K562 (cell line): ENCODE measurements at regions not wholly inside any gene's neighbourhood (a gene's known extent, or its start where the extent isn't known, plus 50 kb on each side); places are given as distances from the start of the nearest gene placed in this dataset.

Experiments used
- ATAC-seq: fragments of 200-7000 bp; cut with Tn5 transposase; 3 replicates; pipeline ENCODE4 v1.9.1; 2020; ENCODE audit warnings: moderate library complexity
- BruUV-seq: library from RNA; stranded (reverse); fragments of 400-500 nt; replicated peaks from 2 replicates; lab custom pipeline; 2021; lab: Mats Ljungman, UMichigan
- CTCF ChIA-PET: fragments of 300-600 bp; formaldehyde crosslinking; extraction: SDS; loops from one replicate; lab custom pipeline; 2021; ENCODE audit warnings: low intra/inter-chr PET ratio; lab: Yijun Ruan, JAX
- POLR2A ChIA-PET: fragments of 300-600, 350-650 bp; sonication (Branson Sonifier 250); formaldehyde crosslinking; extraction: SDS; loops from one replicate; lab custom pipeline; 2021; ENCODE audit warnings: antibody characterized with exemption, inconsistent platforms; lab: Yijun Ruan, JAX
- DNase-seq, 4 experiments: peaks; one replicate each; pipeline versions ENCODE4 v3.0.0 to v3.0.0-alpha.2; 2011 to 2018; ENCODE audit warnings: low spot score in 3 of 4, mixed read lengths in 3 of 4; ENCODE audit errors: extremely low read depth in 1 of 4
- FAIRE-seq: peaks from 2 replicates; lab custom pipeline; 2011; peaks lifted over from hg19 to GRCh38; lab: Jason Lieb, UNC
- H2AFZ ChIP-seq: 2 replicates; pipeline ENCODE4 v1.6.0; 2011; ENCODE audit warnings: low read depth, low read length, control low read depth, inconsistent platforms
- H3K27ac ChIP-seq: fragments of 200-600 bp; 3 replicates; pipeline ENCODE4 v1.8.0; 2011; ENCODE audit warnings: low read depth, mild to moderate bottlenecking, control low read depth, inconsistent platforms, low read length, moderate library complexity, mixed read lengths; ENCODE audit errors: extremely low read depth
- H3K27me3 ChIP-seq, 2 experiments: fragments of 300-600 bp in 1 of 2; 2 replicates in 1 of 2; 3 replicates in 1 of 2; pipeline versions ENCODE4 v1.6.0 to v1.8.0; 2011; ENCODE audit warnings: inconsistent platforms in 2 of 2, low read length in 2 of 2, mild to moderate bottlenecking in 1 of 2, mixed read lengths in 1 of 2, moderate library complexity in 1 of 2; ENCODE audit not compliant: control insufficient read depth in 2 of 2, insufficient read depth in 2 of 2
- H3K36me3 ChIP-seq: fragments of 300-600 bp; 3 replicates; pipeline ENCODE4 v1.8.0; 2011; ENCODE audit warnings: mild to moderate bottlenecking, low read length, inconsistent platforms; ENCODE audit not compliant: control insufficient read depth, insufficient read depth
- H3K4me1 ChIP-seq, 2 experiments: fragments of 200-600 bp in 1 of 2; replicated peaks in 1 of 2; 2 replicates in 1 of 2; 3 replicates in 1 of 2; pipeline versions ENCODE4 v1.5.1 to v1.8.0; 2011; ENCODE audit warnings: inconsistent platforms in 2 of 2, low read length in 2 of 2, mild to moderate bottlenecking in 1 of 2, mixed read lengths in 1 of 2, moderate library complexity in 1 of 2; ENCODE audit not compliant: control insufficient read depth in 2 of 2, insufficient read depth in 2 of 2
- H3K4me2 ChIP-seq: 2 replicates; pipeline ENCODE4 v1.6.1; 2011; ENCODE audit warnings: low read length, control low read depth, inconsistent platforms, mixed read lengths; ENCODE audit not compliant: insufficient read depth
- H3K4me3 ChIP-seq: fragments of 200-600 bp; sonication (generic), shearing (Covaris generic); 2 replicates; pipeline ENCODE4 v1.5.1; 2016; ENCODE audit warnings: control low read depth, inconsistent platforms
- H3K79me2 ChIP-seq: fragments of 200-600 bp; 3 replicates; pipeline ENCODE4 v1.8.0; 2011; ENCODE audit warnings: low read length, inconsistent platforms; ENCODE audit not compliant: control insufficient read depth, insufficient read depth
- H3K9ac ChIP-seq, 2 experiments: 2 replicates each; pipeline versions ENCODE4 v1.6.0 to v1.6.1; 2011; ENCODE audit warnings: low read depth in 2 of 2, low read length in 2 of 2, control low read depth in 1 of 2, inconsistent platforms in 1 of 2, mild to moderate bottlenecking in 1 of 2, mixed read lengths in 1 of 2; ENCODE audit not compliant: insufficient read depth in 1 of 2
- H3K9me1 ChIP-seq: one replicate; pipeline ENCODE4 v1.6.0; 2011; ENCODE audit warnings: inconsistent platforms, mild to moderate bottlenecking, low read length, moderate library complexity; ENCODE audit not compliant: control insufficient read depth, insufficient read depth
- H3K9me3 ChIP-seq: replicated peaks from 2 replicates; pipeline ENCODE4 v1.5.1; 2011; ENCODE audit warnings: low read depth, low read length, inconsistent platforms; ENCODE audit not compliant: control insufficient read depth, insufficient read depth
- H4K20me1 ChIP-seq: replicated peaks from 2 replicates; pipeline ENCODE4 v1.6.1; 2011; ENCODE audit warnings: low read length, inconsistent platforms, mixed read lengths; ENCODE audit not compliant: control insufficient read depth, insufficient read depth
- ATF2 ChIP-seq: sonication (generic); formaldehyde crosslinking; IDR thresholded peaks from 2 replicates; pipeline ENCODE4 v1.8.1; 2022; ENCODE audit warnings: missing genetic modification reagents
- BDP1 ChIP-seq: IDR thresholded peaks from 3 replicates; pipeline ENCODE4 v1.6.1; 2011; ENCODE audit not compliant: insufficient read length, insufficient read depth
- CAMTA2 ChIP-seq: fragments of 250-450 bp; sonication (Bioruptor Pico); conservative IDR thresholded peaks from 2 replicates; pipeline ENCODE4 v1.5.1; 2022
- DPF2 ChIP-seq: fragments of 450-650 bp; IDR thresholded peaks from 2 replicates; pipeline ENCODE4 v1.6.1; 2016
- NFYB ChIP-seq: IDR thresholded peaks from 2 replicates; pipeline ENCODE4 v1.6.1; 2011; ENCODE audit warnings: mild to moderate bottlenecking, moderate library complexity; ENCODE audit not compliant: insufficient read length; ENCODE audit errors: extremely low read depth
- NRF1 ChIP-seq, 2 experiments: fragments of 450-650 bp; IDR thresholded peaks in 1 of 2; conservative IDR thresholded peaks in 1 of 2; 2 replicates each; pipeline ENCODE4 v1.6.1; 2014; ENCODE audit warnings: mild to moderate bottlenecking in 2 of 2
- PTTG1 ChIP-seq: fragments of 450-650 bp; IDR thresholded peaks from 2 replicates; pipeline ENCODE4 v1.6.1; 2016; ENCODE audit warnings: low read depth, mild to moderate bottlenecking, missing genetic modification characterization, missing compliant biosample characterization
- RBM34 ChIP-seq: fragments of 200-400 bp; formaldehyde crosslinking; IDR thresholded peaks from 2 replicates; pipeline ENCODE4 v1.6.1; 2018; ENCODE audit warnings: low read length, borderline replicate concordance; ENCODE audit not compliant: insufficient read depth
- SMAD4 ChIP-seq: fragments of 250-450 bp; sonication (Bioruptor Pico); conservative IDR thresholded peaks from 2 replicates; pipeline ENCODE4 v1.8.0; 2021; ENCODE audit warnings: inconsistent platforms, mild to moderate bottlenecking, moderate library complexity
- SMARCA5 ChIP-seq: fragments of 450-650 bp; IDR thresholded peaks from 2 replicates; pipeline ENCODE4 v1.6.1; 2016
- TAF15 ChIP-seq: fragments of 200-400 bp; formaldehyde crosslinking; IDR thresholded peaks from 2 replicates; pipeline ENCODE4 v1.6.1; 2017; ENCODE audit warnings: mild to moderate bottlenecking, low read depth, low read length, moderate library complexity
- TGIF2 ChIP-seq: sonication (generic); formaldehyde crosslinking; IDR thresholded peaks from 2 replicates; pipeline ENCODE4 v1.8.1; 2022; ENCODE audit warnings: mild to moderate bottlenecking, missing genetic modification reagents, moderate library complexity
- ZBTB12 ChIP-seq: fragments of 250-450 bp; sonication (Bioruptor Pico); IDR thresholded peaks from 2 replicates; pipeline ENCODE4 v1.4.0; 2020
- ZKSCAN8 ChIP-seq: fragments of 200-800 bp; sonication (Bioruptor generic); IDR thresholded peaks from 2 replicates; pipeline ENCODE4 v1.6.1; 2016; ENCODE audit warnings: missing genetic modification characterization, missing compliant biosample characterization
- ZNF3 ChIP-seq: fragments of 250-450 bp; sonication (Bioruptor Pico); IDR thresholded peaks from 2 replicates; pipeline ENCODE4 v1.5.0; 2021; ENCODE audit warnings: mild to moderate bottlenecking, moderate library complexity
- ZNF395 ChIP-seq: fragments of 200-800 bp; sonication (Bioruptor generic); IDR thresholded peaks from 2 replicates; pipeline ENCODE4 v1.6.1; 2017; ENCODE audit warnings: missing genetic modification characterization, missing compliant biosample characterization
- WGBS: fragments of 100-300 bp; shearing (Covaris generic); methylation state at CpG from one replicate; pipeline ENCODE4 v1.1.6; 2016; ENCODE audit warnings: low coverage, mixed read lengths; ENCODE audit not compliant: insufficient coverage; ENCODE audit errors: missing lambda C conversion rate; 5-methylcytosine and 5-hydroxymethylcytosine counted together
- in situ Hi-C: fragments of 300-500 bp; cut with MboI; formaldehyde crosslinking; loops from 4 replicates; pipeline ENCODE4 v1.15.0; 2018; ENCODE audit warnings: inconsistent platforms, mixed read lengths
- intact Hi-C: fragments of 100-400 bp; cut with micrococcal nuclease; formaldehyde crosslinking; loops from 2 replicates; pipeline ENCODE4 v1.14.2; 2022

- H3K79me2 ChIP-seq: no peaks in the 10 kb centered on the region
- no peaks in the 10 kb centered on the region for H3K9me3 ChIP-seq
- H3K9ac ChIP-seq: no peak overlapping the region
- no peak overlapping the region for H2AFZ ChIP-seq
- no peak for ATAC-seq
- no peak overlapping the region for H3K4me2 ChIP-seq
- TF ChIP-seq NRF1 (conservative IDR thresholded peaks at IDR 0.05 in 1 of 2, IDR thresholded peaks at IDR 0.05 in 1 of 2) (no peak), DPF2 (no peak), ZBTB12 (CRISPR knock-in tag) (no peak), SMARCA5 (no peak), PTTG1 (no peak)
- intact Hi-C loops: no loop called here
- BruUV-seq: no TSS peak
- H3K4me1 ChIP-seq: no peaks in the 10 kb centered on the region
- H4K20me1 ChIP-seq: no peaks in the 10 kb centered on the region
- no peak for DNase-seq
- CTCF ChIA-PET: no interaction called here
- in situ Hi-C loops: no loop called here
- no peaks in the 10 kb centered on the region for H3K27me3 ChIP-seq
- POLR2A ChIA-PET: no interaction called here
- H3K27ac ChIP-seq: no peak overlapping the region
- FAIRE-seq: no peak
- H3K4me3 ChIP-seq: no peak overlapping the region
- H3K9me1 ChIP-seq: no peaks in the 10 kb centered on the region
- no peaks in the 10 kb centered on the region for H3K36me3 ChIP-seq
Measured at GRCh38 chr10:20443094-20443493, 454.0 kb downstream of the NEBL start.

- Histone ChIP-seq H3K9ac (no peak overlapping the region), H3K79me2 (no peaks in the 10 kb centered on the region), H3K4me3 (no peak overlapping the region), H4K20me1 (no peaks in the 10 kb centered on the region), H3K9me1 (no peaks in the 10 kb centered on the region), H3K36me3 (no peaks in the 10 kb centered on the region), H3K27me3 (no peaks in the 10 kb centered on the region), H3K4me1 (no peaks in the 10 kb centered on the region), H3K27ac (no peak overlapping the region), H3K9me3 (peaks cover 5% of the 10 kb centered on the region; the same call in 1 of the 2 replicates), H3K4me2 (no peak overlapping the region), H2AFZ (no peak overlapping the region)
- no peak for ATAC-seq
- no peak for FAIRE-seq
- in situ Hi-C loops (no loop called here), intact Hi-C loops (no loop called here)
- CTCF ChIA-PET: no interaction called here
- WGBS: 4% methylated on average over 2 of the region's 2 CpGs
- DNase-seq: no peak
- POLR2A ChIA-PET: no interaction called here
- no TSS peak for BruUV-seq
- TF ChIP-seq BDP1: no peak
- no peak for TF ChIP-seq TGIF2 (CRISPR knock-in tag)
- TF ChIP-seq TAF15: no peak
- no peak for TF ChIP-seq ZNF3 (CRISPR knock-in tag)
- no peak for TF ChIP-seq ZKSCAN8 (CRISPR knock-in tag)
- TF ChIP-seq SMAD4 (CRISPR knock-in tag): no peak
- TF ChIP-seq CAMTA2: no peak
- no peak for TF ChIP-seq ZNF395 (CRISPR knock-in tag)
- no peak for TF ChIP-seq NFYB
- no peak for TF ChIP-seq ATF2 (CRISPR knock-in tag)
- TF ChIP-seq RBM34: no peak
Measured at GRCh38 chr10:20429742-20430141, 467.4 kb downstream of the NEBL start.
